HCT116 (cell line): ENCODE measurements at regions not wholly inside any gene's neighbourhood (a gene's known extent, or its start where the extent isn't known, plus 50 kb on each side); places are given as distances from the start of the nearest gene placed in this dataset.

ENCODE experiments used
- ATAC-seq: fragments of 200-7000 bp; cut with Tn5 transposase; 2 replicates; pipeline ENCODE4 v1.9.1; 2020; ENCODE audit warnings: mild to moderate bottlenecking, moderate library complexity
- BruUV-seq: library from RNA; stranded (reverse); fragments of 400-500 nt; replicated peaks from 2 replicates; lab custom pipeline; 2021; lab: Mats Ljungman, UMichigan
- CTCF ChIA-PET: fragments of 300-600 bp; sonication (Branson Sonifier 250); formaldehyde crosslinking; loops from one replicate; lab custom pipeline; 2021; ENCODE audit warnings: antibody characterized with exemption; lab: Charles Lee
- POLR2A ChIA-PET: fragments of 300-600, 350-600 bp; sonication (Branson Sonifier 250); formaldehyde crosslinking; loops from one replicate; lab custom pipeline; 2021; ENCODE audit warnings: antibody characterized with exemption; lab: Charles Lee
- RAD21 ChIA-PET, 2 experiments: fragments of 300-600 bp; sonication (Branson Sonifier 250); formaldehyde crosslinking; loops; one replicate each; lab custom pipeline; 2023; ENCODE audit warnings: low total read pairs in 2 of 2; ENCODE audit not compliant: uncharacterized antibody in 2 of 2, unreplicated experiment in 2 of 2, low non-redundant PET in 1 of 2; lab: Charles Lee
- DNase-seq: peaks from one replicate; pipeline ENCODE4 v3.0.0-alpha.2; 2010; ENCODE audit warnings: low read depth, low spot score
- H2AFZ ChIP-seq: fragments of 200-600 bp; shearing (Covaris generic), sonication (generic); 2 replicates; pipeline ENCODE4 v1.6.1; 2017; ENCODE audit warnings: low read depth, mixed run types, mixed read lengths, antibody characterized with exemption, low read length; ENCODE audit not compliant: poor library complexity, severe bottlenecking
- H3K27ac ChIP-seq: 2 replicates; pipeline ENCODE4 v1.5.1; 2012; ENCODE audit warnings: low read depth, low read length
- H3K27me3 ChIP-seq: fragments of 200-600 bp; sonication (generic); 2 replicates; pipeline ENCODE4 v1.6.1; 2016; ENCODE audit warnings: mixed run types, low read length, mixed read lengths; ENCODE audit not compliant: insufficient read depth
- H3K36me3 ChIP-seq, 2 experiments: fragments of 200-500 bp in 1 of 2; fragments of 200-600 bp in 1 of 2; sonication (Bioruptor generic) in 1 of 2; sonication (generic) in 1 of 2; 2 replicates each; pipeline versions ENCODE4 v1.5.1 to v1.6.1; 2014 to 2016; ENCODE audit warnings: low read length in 2 of 2, inconsistent platforms in 1 of 2, mixed read lengths in 1 of 2, mixed run types in 1 of 2; ENCODE audit not compliant: insufficient read depth in 2 of 2, control insufficient read depth in 1 of 2
- H3K4me1 ChIP-seq, 2 experiments: fragments of 200-600 bp in 1 of 2; sonication (generic) in 1 of 2; 2 replicates each; pipeline versions ENCODE4 v1.5.1 to v1.6.1; 2012 to 2017; ENCODE audit warnings: low read length in 2 of 2, inconsistent platforms in 1 of 2, mild to moderate bottlenecking in 1 of 2, mixed read lengths in 1 of 2, mixed run types in 1 of 2, moderate library complexity in 1 of 2; ENCODE audit not compliant: insufficient read depth in 2 of 2, control insufficient read depth in 1 of 2
- H3K4me2 ChIP-seq: fragments of 200-600 bp; sonication (generic); 2 replicates; pipeline ENCODE4 v1.6.1; 2017; ENCODE audit warnings: mixed run types, low read length, mixed read lengths
- H3K4me3 ChIP-seq, 2 experiments: fragments of 200-600 bp in 1 of 2; sonication (generic) in 1 of 2; replicated peaks in 1 of 2; 2 replicates each; pipeline ENCODE4 v1.5.1; 2011 to 2016; ENCODE audit warnings: low read length in 2 of 2, control low read depth in 1 of 2, low read depth in 1 of 2, mild to moderate bottlenecking in 1 of 2, mixed read lengths in 1 of 2, mixed run types in 1 of 2
- H3K79me2 ChIP-seq: fragments of 200-600 bp; sonication (generic); 2 replicates; pipeline ENCODE4 v1.6.1; 2017; ENCODE audit warnings: mild to moderate bottlenecking, mixed run types, low read length, moderate library complexity, mixed read lengths; ENCODE audit not compliant: insufficient read depth
- H3K9ac ChIP-seq: fragments of 200-600 bp; sonication (generic); 2 replicates; pipeline ENCODE4 v1.6.1; 2016; ENCODE audit warnings: low read length, mixed read lengths
- H3K9me2 ChIP-seq: fragments of 200-600 bp; sonication (generic), shearing (Covaris generic); 2 replicates; pipeline ENCODE4 v1.6.1; 2017; ENCODE audit warnings: mixed run types, mild to moderate bottlenecking, moderate library complexity; ENCODE audit not compliant: insufficient read depth
- H3K9me3 ChIP-seq, 2 experiments: fragments of 200-500 bp in 1 of 2; fragments of 200-600 bp in 1 of 2; sonication (Bioruptor generic) in 1 of 2; sonication (generic) in 1 of 2; 2 replicates each; pipeline ENCODE4 v1.6.1; 2014 to 2017; ENCODE audit warnings: low read length in 2 of 2, mixed read lengths in 2 of 2, inconsistent platforms in 1 of 2, low read depth in 1 of 2, mild to moderate bottlenecking in 1 of 2, mixed run types in 1 of 2, moderate library complexity in 1 of 2; ENCODE audit not compliant: control insufficient read depth in 1 of 2, insufficient read depth in 1 of 2
- H4K20me1 ChIP-seq: fragments of 200-600 bp; sonication (generic), shearing (Covaris generic); 2 replicates; pipeline ENCODE4 v1.6.1; 2017; ENCODE audit warnings: mixed run types, mild to moderate bottlenecking, moderate library complexity; ENCODE audit not compliant: insufficient read depth
- CBX3 ChIP-seq: IDR thresholded peaks from 2 replicates; pipeline ENCODE4 v1.6.1; 2012; ENCODE audit warnings: low read depth
- EGR1 ChIP-seq: IDR thresholded peaks from 2 replicates; pipeline ENCODE4 v1.6.1; 2012; ENCODE audit warnings: low read depth
- ELF1 ChIP-seq: IDR thresholded peaks from 2 replicates; pipeline ENCODE4 v1.6.1; 2012; ENCODE audit warnings: low read depth, borderline replicate concordance
- EZH2 ChIP-seq: fragments of 200-600 bp; sonication (generic); IDR thresholded peaks from 2 replicates; pipeline ENCODE4 v1.6.1; 2017; ENCODE audit warnings: antibody characterized with exemption, mixed run types
- EZH2phosphoT487 ChIP-seq: fragments of 200-600 bp; IDR thresholded peaks from 2 replicates; pipeline ENCODE4 v1.6.1; 2018; ENCODE audit warnings: antibody characterized with exemption, borderline replicate concordance
- MAX ChIP-seq: IDR thresholded peaks from 2 replicates; pipeline ENCODE4 v1.6.1; 2012
- POLR2A ChIP-seq: IDR thresholded peaks from 2 replicates; pipeline ENCODE4 v1.7.0; 2011; ENCODE audit warnings: borderline replicate concordance; ENCODE audit not compliant: insufficient read depth, insufficient read length; ENCODE audit errors: extremely low read depth
- SP1 ChIP-seq: IDR thresholded peaks from 2 replicates; pipeline ENCODE4 v1.6.1; 2012; ENCODE audit warnings: low read depth
- intact Hi-C: fragments of 100-400 bp; cut with micrococcal nuclease; formaldehyde crosslinking; loops from 2 replicates; pipeline ENCODE4 v1.10.0; 2022

DNA sequence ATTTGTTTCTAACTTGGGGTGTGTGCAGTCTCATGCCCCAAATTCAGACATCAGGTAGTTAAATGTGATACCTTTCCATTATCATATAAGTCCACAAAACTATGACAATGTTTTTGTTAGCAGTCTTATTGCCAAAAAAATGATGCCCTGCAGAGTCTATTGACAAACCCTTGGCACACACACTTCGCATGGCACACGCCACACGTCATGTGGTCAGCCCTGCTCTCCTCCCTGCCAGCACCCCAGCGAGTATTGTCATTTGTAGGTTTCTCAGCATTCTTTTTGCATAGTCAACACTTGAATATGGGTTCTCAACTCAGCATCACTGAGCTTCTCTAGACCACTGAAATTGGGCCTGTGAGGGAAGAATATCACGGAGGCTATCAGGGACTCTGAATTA is 356.0 kb downstream of the INHBA start:
- Histone ChIP-seq H4K20me1 (no peaks in the 10 kb centered on the region), H3K79me2 (no peaks in the 10 kb centered on the region), H2AFZ (no peak overlapping the region), H3K4me3 (no peak overlapping the region), H3K9me3 (no peaks in the 10 kb centered on the region; a peak in 1 of 4 replicates), H3K4me1 (no peaks in the 10 kb centered on the region), H3K36me3 (no peaks in the 10 kb centered on the region), H3K9ac (no peak overlapping the region), H3K4me2 (no peak overlapping the region), H3K27ac (no peak overlapping the region), H3K27me3 (no peaks in the 10 kb centered on the region), H3K9me2 (no peaks in the 10 kb centered on the region)
- ChIA-PET POLR2A (no interaction called here), CTCF (no interaction called here), RAD21 (no interaction called here)
- TF ChIP-seq EZH2phosphoT487 = no peak
- TF ChIP-seq POLR2A = no peak
- no peak for TF ChIP-seq MAX
- no peak for TF ChIP-seq SP1
- ATAC-seq (no peak), DNase-seq (no peak)
- intact Hi-C loops = no loop called here
- BruUV-seq = no TSS peak

- ChIA-PET POLR2A (no interaction called here), CTCF (interaction anchor here (1.7 kb wide), 1 partner anchor 24 kb away, joined by 4 read pairs; no protein-coding TSS in a partner anchor)
- no peak for ATAC-seq
- BruUV-seq = no TSS peak
- H3K36me3 ChIP-seq = no peaks in the 10 kb centered on the region
- DNase-seq = no peak
- no peak overlapping the region for H3K4me2 ChIP-seq
- H3K9ac ChIP-seq = no peak overlapping the region
- no peak overlapping the region for H3K4me3 ChIP-seq
- TF ChIP-seq EGR1 (no peak), CBX3 (no peak), ELF1 (no peak), EZH2 (no peak), EZH2phosphoT487 (no peak)
- TF ChIP-seq, all 23 proteins: peak for 0
- intact Hi-C loops = no loop called here
- Histone ChIP-seq H3K27ac (no peak overlapping the region), H3K27me3 (no peaks in the 10 kb centered on the region), H3K9me3 (peaks cover 0 to 3% of the 10 kb centered on the region in 2 experiments; a peak in 1 of 4 replicates), H3K4me1 (no peaks in the 10 kb centered on the region), H3K9me2 (no peaks in the 10 kb centered on the region), H2AFZ (no peak overlapping the region), H4K20me1 (no peaks in the 10 kb centered on the region), H3K79me2 (no peaks in the 10 kb centered on the region)
- RAD21 ChIA-PET = no interaction called here
Observed at GRCh38 chr7:41339913-41340676, 362.8 kb downstream of the INHBA start.
